PC-9 (cell line): ENCODE measurements at regions not wholly inside any gene's neighbourhood (a gene's known extent, or its start where the extent isn't known, plus 50 kb on each side); places are given as distances from the start of the nearest gene placed in this dataset.

Experiments used
- BruUV-seq: library from RNA; stranded (reverse); fragments of 400-500 nt; replicated peaks from 2 replicates; lab custom pipeline; 2021; lab: Mats Ljungman, UMichigan
- CTCF ChIA-PET: fragments of 300-600 bp; sonication (Branson Sonifier 250); formaldehyde crosslinking; loops from one replicate; lab custom pipeline; 2022; ENCODE audit warnings: antibody characterized with exemption; lab: Charles Lee
- POLR2A ChIA-PET: fragments of 300-600 bp; sonication (Branson Sonifier 250); formaldehyde crosslinking; loops from one replicate; lab custom pipeline; 2022; ENCODE audit warnings: antibody characterized with exemption; ENCODE audit not compliant: unreplicated experiment; lab: Charles Lee
- DNase-seq, 2 experiments: peaks; one replicate each; pipeline versions ENCODE4 v3.0.0 to v3.0.0-alpha.2; 2015 to 2022; ENCODE audit warnings: mixed read lengths in 1 of 2
- H2AFZ ChIP-seq: fragments of 200-600 bp; sonication (generic); 2 replicates; pipeline ENCODE4 v1.8.1; 2017; ENCODE audit warnings: antibody characterized with exemption
- H3F3A ChIP-seq: fragments of 200-600 bp; sonication (generic); 2 replicates; pipeline ENCODE4 v1.8.1; 2017; ENCODE audit warnings: antibody characterized with exemption, mild to moderate bottlenecking, low read depth; ENCODE audit not compliant: insufficient read depth
- H3K27ac ChIP-seq: fragments of 200-600 bp; sonication (generic); 2 replicates; pipeline ENCODE4 v1.6.1; 2016; ENCODE audit warnings: mixed run types
- H3K27me3 ChIP-seq: fragments of 200-600 bp; sonication (generic); 2 replicates; pipeline ENCODE4 v1.6.1; 2016; ENCODE audit warnings: low read depth, mixed run types; ENCODE audit not compliant: insufficient read depth
- H3K36me3 ChIP-seq: fragments of 200-600 bp; sonication (generic); 2 replicates; pipeline ENCODE4 v1.6.1; 2016; ENCODE audit warnings: low read depth, mixed run types
- H3K4me1 ChIP-seq: fragments of 200-600 bp; sonication (generic); replicated peaks from 2 replicates; pipeline ENCODE4 v1.6.1; 2016; ENCODE audit warnings: mixed run types; ENCODE audit not compliant: insufficient read depth
- H3K4me2 ChIP-seq: fragments of 200-600 bp; sonication (generic); 2 replicates; pipeline ENCODE4 v1.6.1; 2017; ENCODE audit warnings: mixed run types
- H3K4me3 ChIP-seq: fragments of 200-600 bp; sonication (generic); 2 replicates; pipeline ENCODE4 v1.6.1; 2016; ENCODE audit warnings: mixed run types
- H3K79me2 ChIP-seq: fragments of 200-600 bp; sonication (generic); 2 replicates; pipeline ENCODE4 v1.6.1; 2017; ENCODE audit warnings: low read depth, mixed run types
- H3K9me2 ChIP-seq: fragments of 200-600 bp; sonication (generic); 2 replicates; pipeline ENCODE4 v1.8.1; 2017; ENCODE audit warnings: mild to moderate bottlenecking; ENCODE audit not compliant: insufficient read depth
- H3K9me3 ChIP-seq: fragments of 200-600 bp; sonication (generic); 2 replicates; pipeline ENCODE4 v1.8.1; 2016; ENCODE audit warnings: low read depth; ENCODE audit not compliant: insufficient read depth
- H4K20me1 ChIP-seq: fragments of 200-600 bp; sonication (generic); 2 replicates; pipeline ENCODE4 v1.8.1; 2017; ENCODE audit not compliant: insufficient read depth
- CTCF ChIP-seq: fragments of 200-600 bp; sonication (generic); conservative IDR thresholded peaks from 2 replicates; pipeline ENCODE4 v1.6.1; 2017; ENCODE audit warnings: mixed run types, antibody characterized with exemption, mild to moderate bottlenecking, moderate library complexity
- EZH2 ChIP-seq: fragments of 200-600 bp; sonication (generic); IDR thresholded peaks from 2 replicates; pipeline ENCODE4 v1.8.0; 2017; ENCODE audit warnings: antibody characterized with exemption, low read depth
- intact Hi-C: fragments of 100-400 bp; cut with micrococcal nuclease; formaldehyde crosslinking; loops from one replicate; pipeline ENCODE4 v1.10.0; 2022; ENCODE audit not compliant: unreplicated experiment

DNA sequence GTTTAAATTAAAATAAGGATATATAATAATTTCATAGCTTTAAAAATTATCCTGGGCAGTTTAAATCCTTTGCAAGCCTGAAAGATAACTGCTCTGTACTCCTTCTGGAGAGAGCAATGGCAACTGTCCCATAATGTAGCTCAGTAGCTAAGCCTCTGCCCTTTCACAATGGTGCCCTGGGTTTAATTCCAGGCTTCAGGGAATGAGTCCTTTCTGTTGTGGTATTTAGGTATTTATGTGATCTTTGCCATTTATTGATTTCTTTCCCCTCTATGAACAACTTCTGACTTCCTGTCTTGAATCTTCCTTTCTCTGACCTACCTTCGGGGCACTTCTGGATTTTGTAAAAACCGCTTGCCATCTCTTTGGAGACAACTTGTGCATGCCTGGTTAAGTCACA is 773.2 kb downstream of the IPMK start:
- DNase-seq = no peak
- CTCF ChIA-PET = no interaction called here

GRCh38 chr10:57482259-57482658 is 785.4 kb downstream of the IPMK start:
- no peaks in the 10 kb centered on the region for H4K20me1 ChIP-seq
- no peak overlapping the region for H2AFZ ChIP-seq
- no peak for TF ChIP-seq CTCF
- no peak for TF ChIP-seq EZH2
- H3K4me3 ChIP-seq = no peak overlapping the region
- intact Hi-C loops = no loop called here
- ChIA-PET CTCF (no interaction called here), POLR2A (no interaction called here)
- H3K4me2 ChIP-seq = no peak overlapping the region
- no peaks in the 10 kb centered on the region for H3K27me3 ChIP-seq
- no TSS peak for BruUV-seq
- H3K4me1 ChIP-seq = no peaks in the 10 kb centered on the region
- H3F3A ChIP-seq = no peaks in the 10 kb centered on the region
- DNase-seq = no peak
- H3K79me2 ChIP-seq = no peaks in the 10 kb centered on the region
- H3K9me3 ChIP-seq = no peaks in the 10 kb centered on the region
- H3K27ac ChIP-seq = no peak overlapping the region
- H3K36me3 ChIP-seq = no peaks in the 10 kb centered on the region
- H3K9me2 ChIP-seq = no peaks in the 10 kb centered on the region

More for the DNA sequence above, 773.2 kb downstream of the IPMK start:
- no peak overlapping the region for H3K4me2 ChIP-seq
- no peaks in the 10 kb centered on the region for H4K20me1 ChIP-seq
- no peak for TF ChIP-seq CTCF
- no peak for TF ChIP-seq EZH2
- no peaks in the 10 kb centered on the region for H3K36me3 ChIP-seq
- intact Hi-C loops = no loop called here
- no peak overlapping the region for H3K4me3 ChIP-seq
- no peaks in the 10 kb centered on the region for H3K27me3 ChIP-seq
- H2AFZ ChIP-seq = no peak overlapping the region
- no peaks in the 10 kb centered on the region for H3K79me2 ChIP-seq
- POLR2A ChIA-PET = no interaction called here
- H3K9me2 ChIP-seq = no peaks in the 10 kb centered on the region
- no peaks in the 10 kb centered on the region for H3K4me1 ChIP-seq
- H3K27ac ChIP-seq = no peak overlapping the region
- H3K9me3 ChIP-seq = no peaks in the 10 kb centered on the region
- BruUV-seq = no TSS peak
- no peaks in the 10 kb centered on the region for H3F3A ChIP-seq

DNA sequence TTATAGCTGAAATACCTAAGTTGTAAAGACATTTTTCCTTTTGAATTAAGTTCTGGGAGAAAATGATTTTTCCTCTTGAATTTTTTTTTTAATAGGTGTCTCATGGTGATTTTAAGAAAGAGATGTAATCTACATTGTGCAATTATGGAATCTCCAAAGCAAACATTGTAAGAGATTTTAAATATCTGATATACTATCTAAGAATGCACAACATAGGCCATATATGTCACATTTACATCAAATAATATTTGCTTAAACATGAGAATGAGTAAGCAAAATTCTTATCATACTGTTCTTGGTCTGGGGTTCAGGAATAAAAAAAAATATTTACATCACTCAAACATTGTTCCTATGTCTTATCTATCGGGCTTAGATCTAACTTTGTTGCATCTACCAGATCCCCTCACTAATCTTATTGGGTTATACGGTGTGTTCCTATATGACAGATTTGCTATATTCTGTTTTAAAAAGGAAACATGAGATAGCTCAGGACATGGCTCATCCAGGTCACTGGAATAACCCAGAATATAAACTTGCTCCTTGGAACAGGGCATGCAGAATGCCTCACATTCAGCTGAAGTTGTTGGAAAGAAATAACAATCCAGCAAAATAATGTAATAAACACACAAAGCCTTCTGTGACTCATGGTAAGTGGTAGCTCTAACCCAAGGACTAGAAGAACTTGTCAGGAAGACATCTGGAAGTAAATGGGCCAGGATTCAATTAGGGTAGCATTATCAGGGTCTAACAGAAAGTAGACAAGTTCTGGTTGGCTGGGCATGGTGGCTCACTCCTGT is 794.7 kb downstream of the IPMK start:
- no peaks in the 10 kb centered on the region for H3K79me2 ChIP-seq
- no peaks in the 10 kb centered on the region for H3K36me3 ChIP-seq
- BruUV-seq = no TSS peak
- no peaks in the 10 kb centered on the region for H3K9me3 ChIP-seq
- H4K20me1 ChIP-seq = no peaks in the 10 kb centered on the region
- no peak overlapping the region for H3K4me2 ChIP-seq
- no peaks in the 10 kb centered on the region for H3K4me1 ChIP-seq
- H3F3A ChIP-seq = no peaks in the 10 kb centered on the region
- ChIA-PET CTCF (no interaction called here), POLR2A (no interaction called here)
- TF ChIP-seq EZH2 (no peak), CTCF (no peak)
- H3K27ac ChIP-seq = no peak overlapping the region
- H3K27me3 ChIP-seq = no peaks in the 10 kb centered on the region
- H3K4me3 ChIP-seq = no peak overlapping the region
- DNase-seq = no peak
- H2AFZ ChIP-seq = no peak overlapping the region
- H3K9me2 ChIP-seq = no peaks in the 10 kb centered on the region
- intact Hi-C loops = no loop called here
